ENCODE measurements at regions not wholly inside any gene's neighbourhood (a gene's known extent, or its start where the extent isn't known, plus 50 kb on each side); places are given as distances from the start of the nearest gene placed in this dataset.

DNA sequence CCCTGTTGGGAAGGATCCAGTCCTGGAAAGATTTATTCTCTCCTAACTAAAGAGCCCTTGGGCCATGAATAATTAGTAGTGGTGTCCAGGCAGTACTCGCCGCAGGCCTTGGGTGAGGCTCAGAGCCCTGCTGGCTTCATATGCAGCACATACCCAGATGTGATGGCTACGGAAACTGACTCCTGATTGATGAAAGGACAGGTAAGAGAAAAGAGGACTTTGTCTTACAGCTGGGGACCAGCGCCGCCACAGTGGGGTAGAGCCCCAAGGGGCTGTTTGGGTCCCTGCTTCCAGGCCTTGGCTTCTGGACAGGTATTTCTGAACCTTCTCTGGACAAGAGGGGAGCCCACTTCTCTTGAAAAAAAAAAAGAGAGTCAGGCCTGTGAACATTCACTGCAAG is 1680.8 kb downstream of the EFNB2 start:
- DNase-seq (ENCODE audit: low spot score) = no peak

GRCh38 chr13:104854007-104854406 is 1681.5 kb downstream of the EFNB2 start:
- no peak for DNase-seq (ENCODE audit: low spot score)

DNA sequence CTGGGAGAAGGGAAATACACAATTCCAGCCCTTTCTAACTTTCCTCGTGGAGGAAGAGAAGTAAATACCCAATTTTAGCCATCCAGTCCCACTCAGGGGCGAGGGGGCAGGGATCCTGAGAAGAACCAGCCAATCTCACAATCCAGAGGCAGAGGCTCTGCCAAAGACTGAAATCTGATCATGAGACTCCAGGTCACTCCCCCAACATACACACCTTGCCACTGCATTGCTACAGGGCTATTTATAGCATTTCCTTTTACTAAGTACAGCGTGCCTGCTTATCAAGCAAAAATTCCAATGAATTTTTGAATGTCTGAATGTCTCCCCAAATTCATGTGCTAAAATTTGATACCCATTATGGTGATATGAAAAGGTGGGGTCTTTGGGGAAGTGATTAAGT is 1687.5 kb downstream of the EFNB2 start:
- no peak for DNase-seq (ENCODE audit: low spot score)

DNA sequence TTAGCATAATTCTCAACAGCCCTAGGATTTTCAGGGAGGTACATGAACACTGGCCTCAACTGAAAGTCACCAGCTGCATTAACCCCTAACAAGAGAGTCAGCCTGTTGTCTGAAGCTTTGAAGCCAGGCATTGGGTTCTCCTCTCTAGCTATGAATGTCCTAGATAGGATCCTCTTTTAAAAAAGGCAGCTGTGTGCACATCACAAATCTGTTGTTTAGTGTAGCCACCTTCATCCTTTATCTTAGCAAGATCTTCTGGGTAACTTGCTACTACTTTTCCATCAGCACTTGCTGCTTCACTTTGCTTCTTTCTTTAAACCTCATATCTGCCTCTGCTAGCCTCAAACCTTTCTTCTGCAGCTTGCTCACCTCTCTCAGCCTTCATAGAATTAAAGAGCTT is 1692.1 kb downstream of the EFNB2 start:
- no peak for DNase-seq (ENCODE audit: low spot score)

DNA sequence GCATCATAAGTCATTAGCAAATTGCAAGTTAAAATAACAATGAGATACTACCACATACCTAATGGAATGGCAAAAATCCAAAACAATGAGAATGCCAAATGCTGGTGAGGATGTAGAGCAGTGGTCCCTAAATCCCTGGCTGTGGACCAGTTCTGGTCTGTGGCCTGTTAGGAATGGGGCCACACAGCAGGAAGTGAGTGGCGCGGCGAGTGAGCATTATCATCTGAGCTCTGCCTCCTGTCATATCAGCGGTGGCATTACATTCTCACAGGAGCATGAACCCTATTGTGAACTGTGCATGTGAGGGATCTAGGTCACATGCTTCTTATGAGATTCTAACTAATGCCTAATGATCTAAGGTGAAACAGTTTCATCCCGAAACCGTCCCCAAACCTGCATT is 1694.4 kb downstream of the EFNB2 start:
- no peak for DNase-seq (ENCODE audit: low spot score)

GRCh38 chr13:104837756-104838155 is 1697.7 kb downstream of the EFNB2 start:
- no peak for DNase-seq (ENCODE audit: low spot score)

- no peak for DNase-seq (ENCODE audit: low spot score)
These were observed 1702.2 kb downstream of the EFNB2 start for GRCh38 chr13:104833221-104833620.

- DNase-seq (ENCODE audit: low spot score) = peak; percentile 18
These were observed 1703.2 kb downstream of the EFNB2 start for GRCh38 chr13:104832231-104832630.

- DNase-seq (ENCODE audit: low spot score) = peak; percentile 76
These were observed 1703.6 kb downstream of the EFNB2 start for GRCh38 chr13:104831831-104832230.

DNA sequence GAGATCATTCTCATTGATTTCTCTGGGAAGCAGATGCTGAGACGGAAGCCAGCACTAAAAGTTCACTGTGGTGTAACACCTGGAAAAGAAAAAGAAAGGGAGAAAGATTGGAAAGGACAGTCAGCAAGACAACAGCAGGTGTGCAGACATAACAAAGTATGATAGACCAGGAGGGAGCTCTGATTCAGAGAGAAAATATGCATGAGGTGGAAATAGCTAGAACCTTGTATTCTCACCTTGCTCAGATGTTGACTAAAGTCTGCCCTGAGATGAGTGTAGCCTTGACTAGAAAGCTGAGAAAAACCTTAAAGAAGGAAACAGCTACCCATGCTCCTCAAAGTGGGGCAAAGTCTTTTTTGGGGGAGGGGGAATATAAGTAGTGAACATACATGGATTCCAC is 1711.8 kb downstream of the EFNB2 start:
- DNase-seq (ENCODE audit: low spot score) = no peak

GRCh38 chr13:104823071-104823470 is 1712.4 kb downstream of the EFNB2 start:
- DNase-seq (ENCODE audit: low spot score) = no peak

DNA sequence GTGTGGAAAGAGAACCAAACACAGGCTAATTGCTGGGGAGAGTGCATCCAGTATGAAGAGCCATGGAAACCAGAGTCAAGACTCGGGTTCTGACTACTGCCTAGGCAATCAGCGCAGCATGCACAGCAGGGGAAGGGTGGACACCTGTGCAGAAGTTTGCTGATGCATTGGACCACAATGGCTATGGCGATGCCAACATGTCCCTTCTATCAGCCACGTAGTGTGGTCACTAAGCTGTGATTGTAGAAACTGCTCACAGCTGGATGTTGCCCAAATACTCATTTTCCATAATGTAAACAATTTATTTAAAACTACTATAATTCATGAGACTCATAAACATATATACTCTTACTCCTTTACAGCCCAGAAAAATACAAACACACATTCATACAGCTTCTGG is 1718.2 kb downstream of the EFNB2 start:
- DNase-seq (ENCODE audit: low spot score) = no peak

DNA sequence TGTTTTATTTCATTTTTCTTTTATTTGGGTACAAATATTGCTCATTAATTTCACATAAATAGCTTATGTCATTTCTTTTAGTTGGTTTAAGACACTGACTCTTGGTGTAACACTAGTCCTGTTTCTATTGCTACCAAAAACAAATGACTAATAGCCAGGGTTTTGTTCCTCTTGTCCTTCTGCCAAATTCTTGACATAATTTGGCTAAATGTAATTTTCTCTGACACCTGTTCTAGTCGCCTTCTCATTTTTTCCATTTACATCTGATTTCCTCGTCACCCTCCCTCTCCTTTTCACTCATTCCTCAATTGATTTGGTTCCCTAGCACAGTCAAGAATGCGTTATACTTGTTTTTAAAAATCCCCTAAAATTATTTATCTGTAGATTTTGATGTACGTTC is 1718.7 kb downstream of the EFNB2 start:
- DNase-seq (ENCODE audit: low spot score) = no peak

GRCh38 chr13:104810242-104810641 is 1725.2 kb downstream of the EFNB2 start:
- no peak for DNase-seq (ENCODE audit: low spot score)

DNA sequence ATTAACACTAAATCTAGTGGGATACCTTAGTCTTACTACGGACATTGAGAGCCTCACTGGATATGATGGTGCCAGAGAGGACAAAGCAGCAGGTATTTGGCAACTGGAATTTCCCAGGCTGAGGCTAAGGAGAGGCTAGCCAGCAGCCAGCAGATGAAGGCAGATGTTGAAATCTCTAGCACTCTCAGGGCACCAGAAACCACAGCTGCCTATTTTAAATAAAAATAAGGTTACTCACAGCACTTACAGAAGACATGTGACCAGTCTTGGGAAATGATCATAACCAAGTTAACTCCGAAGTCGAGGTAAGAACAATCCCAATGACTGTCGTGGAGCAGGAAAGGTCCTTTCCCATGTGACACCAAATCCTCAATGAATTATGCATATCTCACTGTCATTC is 1726.0 kb downstream of the EFNB2 start:
- DNase-seq (ENCODE audit: low spot score) = no peak

DNA sequence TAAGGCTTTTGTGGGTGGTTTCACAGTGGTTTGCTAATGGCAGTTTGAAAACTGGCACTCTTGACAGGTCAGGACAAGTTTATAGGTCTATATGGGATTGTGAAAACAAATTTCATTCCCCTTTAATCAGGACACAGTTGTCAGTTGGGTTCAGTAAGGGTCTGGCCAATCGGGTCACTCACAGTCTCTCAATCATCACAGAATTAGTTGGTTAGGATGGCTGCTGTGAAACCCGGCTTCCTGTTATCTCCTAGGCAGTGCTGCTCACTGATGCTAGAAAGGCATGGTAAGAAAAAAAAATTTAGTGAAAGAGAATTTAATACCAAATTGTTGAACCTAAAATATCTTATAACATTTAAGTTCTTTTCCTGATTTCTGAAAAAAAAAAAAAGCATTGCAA is 1730.1 kb downstream of the EFNB2 start:
- DNase-seq (ENCODE audit: low spot score) = no peak

DNA sequence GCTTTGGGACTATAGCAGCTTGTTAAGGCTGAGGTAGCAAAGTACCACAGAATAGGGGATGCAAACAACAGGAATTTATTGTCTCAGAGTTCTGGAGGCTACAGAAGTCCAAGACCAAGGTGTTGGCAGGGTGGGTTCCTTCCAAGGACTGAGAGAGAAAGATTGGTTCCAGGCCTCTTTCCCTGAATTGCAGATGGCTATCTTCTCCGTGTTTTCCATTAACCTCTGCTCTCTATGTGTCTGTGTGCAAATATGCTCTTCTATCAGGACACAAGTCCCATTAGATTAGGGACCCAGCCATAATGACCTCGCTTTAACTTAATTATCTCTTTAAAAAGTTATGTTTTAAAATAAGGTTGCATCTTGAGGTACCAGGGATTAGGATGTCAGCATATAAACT is 1732.9 kb upstream of the SLC10A2 start:
- no peak for DNase-seq (ENCODE audit: low spot score)

GRCh38 chr13:104798486-104798885 is 1732.3 kb upstream of the SLC10A2 start:
- no peak for DNase-seq (ENCODE audit: low spot score)

DNA sequence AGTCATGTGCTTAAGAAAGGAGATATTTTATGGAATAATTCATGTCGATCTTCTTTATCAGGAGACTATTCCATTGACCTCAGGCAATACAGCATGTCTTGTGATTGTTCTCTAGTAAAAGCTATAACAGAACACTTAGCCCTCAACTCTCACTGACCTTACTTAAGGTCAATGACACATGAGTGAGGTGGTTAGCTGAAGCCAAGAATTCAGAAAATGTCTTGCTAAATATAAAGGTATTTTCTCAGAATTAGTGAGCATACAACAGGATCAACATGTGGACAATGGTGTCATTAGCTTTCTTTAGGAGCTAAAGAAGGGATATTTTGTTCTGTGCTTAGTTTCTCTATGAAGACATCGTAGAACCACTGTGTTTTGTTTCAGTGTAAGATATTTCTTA is 1730.4 kb upstream of the SLC10A2 start:
- no peak for DNase-seq (ENCODE audit: low spot score)

DNA sequence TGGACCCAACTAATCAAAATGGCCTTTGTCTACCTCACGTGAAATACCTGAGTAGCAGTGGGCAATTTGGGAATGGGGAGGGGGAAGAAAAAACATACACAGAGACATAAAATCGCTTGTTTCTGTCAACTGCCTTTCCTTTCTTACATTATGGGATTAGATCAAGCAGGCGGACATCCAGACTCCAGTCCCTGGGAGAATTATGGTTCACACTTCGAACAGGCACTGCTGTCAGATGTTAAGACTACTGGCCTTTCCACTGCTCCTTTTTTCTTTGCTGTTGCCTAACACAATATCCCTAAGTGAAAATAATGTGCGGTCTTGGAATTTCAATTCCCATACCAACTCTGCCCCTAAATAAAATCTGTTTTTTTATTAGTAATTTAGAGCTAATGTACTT is 1719.7 kb upstream of the SLC10A2 start:
- no peak for DNase-seq (ENCODE audit: low spot score)

DNA sequence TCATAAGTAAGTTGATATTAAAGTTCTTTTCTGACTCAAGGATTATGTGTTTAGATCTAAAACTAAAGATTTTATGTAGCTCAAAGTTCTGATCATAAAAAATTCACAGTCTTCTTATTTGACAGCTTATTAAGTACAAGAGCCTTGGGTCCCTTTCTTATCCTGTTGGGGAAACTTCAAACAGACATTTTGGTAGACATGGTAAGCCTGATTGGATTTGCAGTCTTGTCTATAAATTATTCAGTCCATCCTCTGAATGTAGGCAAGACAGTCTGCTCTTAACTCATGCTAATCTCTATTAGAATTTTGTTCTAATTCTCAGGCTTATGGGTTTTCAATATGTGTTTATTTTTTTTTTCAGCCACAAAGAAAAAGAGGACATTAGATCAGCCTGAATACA is 1718.7 kb upstream of the SLC10A2 start:
- DNase-seq (ENCODE audit: low spot score) = no peak

GRCh38 chr13:104782741-104783140 is 1716.5 kb upstream of the SLC10A2 start:
- no peak for DNase-seq (ENCODE audit: low spot score)

DNA sequence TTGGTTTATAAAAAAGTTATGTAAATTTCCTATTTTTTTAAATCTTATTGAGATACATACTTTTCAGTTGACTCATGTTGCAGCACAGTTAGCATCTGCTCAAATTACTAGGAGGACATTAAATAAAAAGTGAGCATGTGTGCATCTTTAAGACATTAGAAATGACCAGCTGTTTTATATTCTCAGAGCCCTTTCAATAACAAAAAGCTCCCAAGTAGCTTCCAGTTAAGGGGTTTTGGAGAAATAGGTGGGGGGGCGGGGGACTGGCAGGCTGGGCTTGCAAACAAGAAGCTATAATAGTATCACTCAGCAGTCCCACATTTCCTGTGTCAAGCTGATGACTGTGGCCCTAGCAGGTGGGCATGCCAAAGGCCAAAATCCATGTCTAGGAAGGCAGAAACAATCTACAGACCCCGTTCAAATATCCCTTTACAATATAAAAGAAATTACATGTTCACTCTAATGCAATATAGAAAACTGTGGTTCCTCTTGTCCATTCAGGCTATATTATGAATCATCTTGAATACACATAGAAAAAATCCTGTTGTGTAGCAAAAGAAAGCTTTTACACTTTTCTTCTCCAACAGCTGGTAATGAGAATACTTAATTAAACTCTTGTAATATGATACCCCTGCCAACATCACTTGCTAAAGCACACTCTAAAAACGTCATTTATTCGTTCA is 1713.2 kb upstream of the SLC10A2 start:
- DNase-seq (ENCODE audit: low spot score) = no peak

GRCh38 chr13:104773775-104774174 is 1707.6 kb upstream of the SLC10A2 start:
- peak; percentile 52 for DNase-seq (ENCODE audit: low spot score)

GRCh38 chr13:104769545-104769944 is 1703.3 kb upstream of the SLC10A2 start:
- no peak for DNase-seq (ENCODE audit: low spot score)

Data from SW480 (cell line).